ENCODE measurements at regions not wholly inside any gene's neighbourhood (a gene's known extent, or its start where the extent isn't known, plus 50 kb on each side); places are given as distances from the start of the nearest gene placed in this dataset.
"Not testable (repeated sequence)": the region's sequence is repeated elsewhere in the genome, so short reads cannot be mapped to it uniquely, and the experiment has no call there.

- DNase-seq = not testable (repeated sequence)
Measured at GRCh38 chr15:59785981-59786380, 96.9 kb upstream of the BNIP2 start.

- not testable (repeated sequence) for DNase-seq
Measured at GRCh38 chr15:59783774-59784520, 94.8 kb upstream of the BNIP2 start.

GRCh38 chr15:59779110-59779509, 90.0 kb upstream of the BNIP2 start:
- no peak for DNase-seq

GRCh38 chr15:59764775-59765174, 75.7 kb upstream of the BNIP2 start:
- DNase-seq = no peak

DNA sequence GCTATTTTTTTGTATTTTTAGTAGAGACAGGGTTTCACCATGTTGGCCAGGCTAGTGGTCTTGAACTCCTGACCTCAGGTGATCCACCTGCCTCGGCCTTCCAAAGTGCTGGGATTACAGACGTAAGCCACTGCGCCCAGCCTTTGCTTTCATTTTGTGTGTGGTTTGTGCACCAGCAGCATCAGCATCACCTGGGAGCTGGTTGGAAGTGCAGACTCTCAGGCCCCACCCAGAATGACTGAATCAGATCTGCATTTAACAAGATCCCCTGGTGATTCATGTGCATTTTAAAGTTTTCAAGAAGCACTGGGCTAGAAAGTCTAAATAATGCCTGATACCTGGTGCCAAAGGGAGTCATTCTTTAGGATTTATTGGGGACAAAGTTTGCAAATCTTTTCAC, 73.4 kb upstream of the BNIP2 start:
- no peak for DNase-seq

DNA sequence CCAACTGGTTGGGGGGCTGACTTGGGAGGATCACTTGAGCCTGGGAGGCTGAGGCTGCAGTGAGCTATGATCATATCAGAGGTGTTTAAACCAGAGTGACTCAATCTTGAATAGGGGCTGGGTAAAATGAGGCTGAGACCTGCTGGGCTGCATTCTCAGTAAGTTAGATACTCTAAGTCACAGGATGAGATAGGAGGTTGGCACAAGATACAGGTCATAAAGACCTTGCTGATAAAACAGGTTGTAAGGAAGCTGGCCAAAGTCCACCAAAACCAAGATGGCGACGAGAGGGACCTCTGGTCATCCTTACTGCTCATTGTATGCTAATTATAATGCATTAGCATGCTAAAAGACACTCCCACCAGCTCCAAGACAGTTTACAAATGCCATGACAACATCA, 71.1 kb upstream of the BNIP2 start:
- not testable (repeated sequence) for DNase-seq

- no peak for DNase-seq
Measured at GRCh38 chr15:59751552-59752413, 62.7 kb upstream of the BNIP2 start.

DNA sequence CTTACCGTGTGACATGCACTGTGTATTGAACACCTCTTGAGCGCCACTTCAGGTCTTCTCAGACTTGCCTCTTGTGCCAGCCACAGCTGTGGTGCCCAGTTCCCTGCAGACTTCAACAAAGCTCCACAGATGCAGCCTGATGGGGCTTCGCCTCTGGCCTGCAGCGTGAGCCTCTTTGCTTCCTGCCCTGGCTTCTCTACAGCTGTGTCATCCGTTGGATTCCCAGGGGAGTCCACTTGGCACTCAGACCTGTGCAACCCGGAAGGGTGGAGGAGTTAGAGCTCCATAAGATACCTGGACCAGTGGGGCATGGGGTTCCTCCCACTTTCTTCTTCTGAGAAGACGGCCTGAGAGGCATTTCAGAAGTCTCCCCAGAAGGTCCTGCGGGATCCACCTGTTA, 57.7 kb upstream of the BNIP2 start:
- no peak for DNase-seq

DNA sequence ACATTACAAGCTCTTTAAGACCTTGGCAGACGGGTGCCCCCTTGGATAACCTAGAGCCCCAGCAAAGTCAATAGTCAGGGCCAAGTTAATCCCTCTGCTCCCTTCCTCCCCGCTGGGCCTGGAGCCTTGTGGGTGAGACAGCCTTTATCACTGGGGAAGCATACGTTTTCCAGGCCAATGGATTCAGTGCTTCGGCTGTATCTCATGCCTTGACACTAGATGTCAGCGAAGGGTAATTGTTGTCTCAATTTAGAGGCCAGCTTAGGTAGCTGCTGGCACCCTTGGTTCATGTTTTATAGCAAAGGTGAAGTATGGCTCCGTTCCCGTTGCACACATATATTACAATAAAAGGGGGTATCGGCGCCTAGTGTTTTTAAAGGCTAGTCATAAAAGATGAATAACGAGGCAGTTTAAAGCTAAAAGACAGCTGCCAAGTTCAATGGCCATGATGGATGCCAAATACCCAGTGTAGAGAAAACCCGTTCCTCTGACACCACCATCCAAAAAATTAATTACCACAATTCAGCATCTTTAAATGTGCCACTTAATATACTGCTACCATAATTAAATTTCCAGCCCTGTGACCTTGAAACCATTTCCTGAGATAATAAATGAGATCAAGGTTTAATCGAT, 52.3 kb upstream of the BNIP2 start:
- no peak for DNase-seq

DNA sequence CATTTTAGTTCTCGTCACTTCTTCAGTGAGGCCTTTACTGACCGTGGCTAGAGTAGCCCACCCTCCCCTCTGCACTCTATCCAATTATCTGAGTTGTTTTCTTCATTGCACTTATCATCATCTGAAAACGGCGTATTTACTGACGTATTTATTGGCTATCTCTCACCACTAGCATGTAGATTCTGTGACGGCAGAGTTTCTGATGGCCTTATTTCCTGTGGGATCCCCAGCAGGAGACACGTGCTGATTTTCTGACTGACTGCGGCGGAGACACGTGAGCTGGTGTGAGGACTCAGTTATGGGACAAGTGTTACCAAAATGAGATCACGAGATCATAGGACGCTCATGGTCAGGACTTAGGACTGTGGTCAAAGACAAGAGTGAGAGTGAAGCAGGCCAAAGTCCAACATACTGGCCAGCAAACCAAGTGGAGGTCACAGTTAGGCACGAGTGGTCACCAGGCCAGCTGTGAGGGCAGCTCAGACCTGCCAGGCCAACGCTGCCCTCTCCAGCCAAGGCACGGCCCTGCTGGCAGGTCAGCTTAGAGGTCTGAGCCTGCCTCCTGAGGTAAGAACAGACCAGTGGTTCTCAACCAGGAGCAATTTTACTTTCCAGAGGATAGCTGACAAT, 50.6 kb upstream of the BNIP2 start:
- DNase-seq = no peak

Data from nucleus accumbens (tissue), 56 donors.